ENCODE measurements at regions not wholly inside any gene's neighbourhood (a gene's known extent, or its start where the extent isn't known, plus 50 kb on each side); places are given as distances from the start of the nearest gene placed in this dataset.
"Not testable (repeated sequence)": the region's sequence is repeated elsewhere in the genome, so short reads cannot be mapped to it uniquely, and the experiment has no call there.

DNA sequence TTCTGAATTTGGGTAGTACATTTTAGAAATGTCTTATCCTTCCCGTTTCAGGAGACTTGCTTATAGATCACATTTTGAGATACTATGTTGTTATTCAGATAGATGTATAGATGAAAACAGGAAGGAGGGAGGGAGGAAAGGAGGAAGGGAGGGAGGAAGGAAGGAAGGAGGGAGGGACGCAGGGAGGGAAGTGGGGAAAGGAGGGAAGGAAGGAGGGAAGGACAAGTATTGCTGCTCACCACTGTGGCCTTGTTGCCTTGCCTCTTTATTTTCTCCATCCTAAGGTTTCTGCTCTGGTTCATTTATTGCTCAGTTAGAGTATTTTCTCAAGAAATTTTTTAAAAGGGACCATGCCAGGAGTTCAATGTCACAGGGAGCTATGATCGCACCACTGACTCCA is 134.3 kb downstream of the LTN1 start:
- H3K4me3 ChIP-seq (ENCODE audit: low read depth, low read length) = no peak overlapping the region
- DNase-seq (ENCODE audit: low read depth) = no peak
- TF ChIP-seq, protein P1, sequence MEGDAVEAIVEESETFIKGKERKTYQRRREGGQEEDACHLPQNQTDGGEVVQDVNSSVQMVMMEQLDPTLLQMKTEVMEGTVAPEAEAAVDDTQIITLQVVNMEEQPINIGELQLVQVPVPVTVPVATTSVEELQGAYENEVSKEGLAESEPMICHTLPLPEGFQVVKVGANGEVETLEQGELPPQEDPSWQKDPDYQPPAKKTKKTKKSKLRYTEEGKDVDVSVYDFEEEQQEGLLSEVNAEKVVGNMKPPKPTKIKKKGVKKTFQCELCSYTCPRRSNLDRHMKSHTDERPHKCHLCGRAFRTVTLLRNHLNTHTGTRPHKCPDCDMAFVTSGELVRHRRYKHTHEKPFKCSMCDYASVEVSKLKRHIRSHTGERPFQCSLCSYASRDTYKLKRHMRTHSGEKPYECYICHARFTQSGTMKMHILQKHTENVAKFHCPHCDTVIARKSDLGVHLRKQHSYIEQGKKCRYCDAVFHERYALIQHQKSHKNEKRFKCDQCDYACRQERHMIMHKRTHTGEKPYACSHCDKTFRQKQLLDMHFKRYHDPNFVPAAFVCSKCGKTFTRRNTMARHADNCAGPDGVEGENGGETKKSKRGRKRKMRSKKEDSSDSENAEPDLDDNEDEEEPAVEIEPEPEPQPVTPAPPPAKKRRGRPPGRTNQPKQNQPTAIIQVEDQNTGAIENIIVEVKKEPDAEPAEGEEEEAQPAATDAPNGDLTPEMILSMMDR (conservative IDR thresholded peaks at IDR 0.05; ENCODE audit: low read depth, low read length) = no peak

GRCh38 chr21:28857752-28858151 is 134.9 kb downstream of the LTN1 start:
- TF ChIP-seq, protein P1 (conservative IDR thresholded peaks at IDR 0.05; ENCODE audit: low read depth, low read length) = no peak
- DNase-seq (ENCODE audit: low read depth) = no peak
- no peak overlapping the region for H3K4me3 ChIP-seq (ENCODE audit: low read depth, low read length)

- H3K4me3 ChIP-seq (ENCODE audit: low read depth, low read length) = no peak overlapping the region
- peak; percentile 6 for DNase-seq (ENCODE audit: low read depth)
- TF ChIP-seq, protein P1 (conservative IDR thresholded peaks at IDR 0.05; ENCODE audit: low read depth, low read length) = no peak
These were observed 136.0 kb downstream of the LTN1 start for GRCh38 chr21:28856588-28857250.

GRCh38 chr21:28852706-28853105 is 140.0 kb downstream of the LTN1 start:
- H3K4me3 ChIP-seq (ENCODE audit: low read depth, low read length) = no peak overlapping the region
- DNase-seq (ENCODE audit: low read depth) = no peak
- TF ChIP-seq, protein P1 (conservative IDR thresholded peaks at IDR 0.05; ENCODE audit: low read depth, low read length) = no peak

DNA sequence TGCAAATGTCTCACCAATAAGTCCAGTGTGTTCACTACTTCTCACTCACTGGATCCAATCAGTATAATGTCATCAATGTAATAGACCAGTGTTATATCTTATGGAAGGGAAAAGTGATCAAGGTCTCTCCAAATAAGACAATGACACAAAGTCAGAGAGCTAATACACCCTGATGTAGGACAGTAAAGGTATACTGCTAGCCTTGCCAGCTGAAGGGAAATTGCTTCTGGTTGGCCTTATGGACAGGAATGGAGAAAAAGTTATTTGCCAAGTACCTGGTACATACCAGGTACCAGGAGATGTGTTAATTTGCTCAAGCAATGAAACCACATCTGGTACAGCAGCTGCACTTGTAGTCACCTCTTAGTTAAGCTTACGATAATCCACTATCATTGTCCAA is 141.0 kb downstream of the LTN1 start:
- H3K4me3 ChIP-seq (ENCODE audit: low read depth, low read length) = no peak overlapping the region
- TF ChIP-seq, protein P1 (conservative IDR thresholded peaks at IDR 0.05; ENCODE audit: low read depth, low read length) = no peak
- no peak for DNase-seq (ENCODE audit: low read depth)

GRCh38 chr21:28839237-28839636 is 153.4 kb downstream of the LTN1 start:
- not testable (repeated sequence) for DNase-seq (ENCODE audit: low read depth)

DNA sequence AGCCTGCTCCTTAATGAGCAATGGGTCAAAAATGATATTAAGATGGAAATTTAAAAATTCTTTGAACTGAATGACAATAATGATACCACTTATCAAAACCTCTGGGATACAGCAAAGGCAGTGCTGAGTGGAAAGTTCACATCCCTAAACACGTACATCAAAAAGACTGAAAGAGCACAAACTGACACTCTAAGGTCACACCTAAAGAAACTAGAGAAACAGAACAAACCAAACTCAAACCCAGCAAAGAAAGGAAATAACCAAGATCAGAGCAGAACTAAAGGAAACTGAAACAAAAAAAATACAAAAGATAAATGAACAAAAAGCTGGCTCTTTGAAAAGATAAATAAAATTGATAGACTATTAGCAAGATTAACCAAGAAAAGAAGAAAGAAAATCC is 155.3 kb downstream of the LTN1 start:
- H3K4me3 ChIP-seq (ENCODE audit: low read depth, low read length); DNase-seq (ENCODE audit: low read depth): not testable (repeated sequence)

More at GRCh38 chr21:28839237-28839636, 153.4 kb downstream of the LTN1 start:
- not testable (repeated sequence) for H3K4me3 ChIP-seq (ENCODE audit: low read depth, low read length)

GRCh38 chr21:28836588-28836987 is 156.1 kb downstream of the LTN1 start:
- DNase-seq (ENCODE audit: low read depth) = not testable (repeated sequence)

More at GRCh38 chr21:28836588-28836987, 156.1 kb downstream of the LTN1 start:
- H3K4me3 ChIP-seq (ENCODE audit: low read depth, low read length) = not testable (repeated sequence)

Data from choroid plexus epithelial cell (primary cell).